ENCODE measurements at regions not wholly inside any gene's neighbourhood (a gene's known extent, or its start where the extent isn't known, plus 50 kb on each side); places are given as distances from the start of the nearest gene placed in this dataset.

- TF ChIP-seq EP300 (IDR thresholded peaks at IDR 0.05) = no peak
- TF ChIP-seq, protein P1, sequence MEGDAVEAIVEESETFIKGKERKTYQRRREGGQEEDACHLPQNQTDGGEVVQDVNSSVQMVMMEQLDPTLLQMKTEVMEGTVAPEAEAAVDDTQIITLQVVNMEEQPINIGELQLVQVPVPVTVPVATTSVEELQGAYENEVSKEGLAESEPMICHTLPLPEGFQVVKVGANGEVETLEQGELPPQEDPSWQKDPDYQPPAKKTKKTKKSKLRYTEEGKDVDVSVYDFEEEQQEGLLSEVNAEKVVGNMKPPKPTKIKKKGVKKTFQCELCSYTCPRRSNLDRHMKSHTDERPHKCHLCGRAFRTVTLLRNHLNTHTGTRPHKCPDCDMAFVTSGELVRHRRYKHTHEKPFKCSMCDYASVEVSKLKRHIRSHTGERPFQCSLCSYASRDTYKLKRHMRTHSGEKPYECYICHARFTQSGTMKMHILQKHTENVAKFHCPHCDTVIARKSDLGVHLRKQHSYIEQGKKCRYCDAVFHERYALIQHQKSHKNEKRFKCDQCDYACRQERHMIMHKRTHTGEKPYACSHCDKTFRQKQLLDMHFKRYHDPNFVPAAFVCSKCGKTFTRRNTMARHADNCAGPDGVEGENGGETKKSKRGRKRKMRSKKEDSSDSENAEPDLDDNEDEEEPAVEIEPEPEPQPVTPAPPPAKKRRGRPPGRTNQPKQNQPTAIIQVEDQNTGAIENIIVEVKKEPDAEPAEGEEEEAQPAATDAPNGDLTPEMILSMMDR (IDR thresholded peaks at IDR 0.05) = no peak
Measured at GRCh38 chr4:85018983-85019382, 52.5 kb upstream of the WDFY3 start.

Measured in esophagus muscularis mucosa (tissue), 3 donors.